Mucosa of descending colon (tissue), 3 donors: ENCODE measurements at regions not wholly inside any gene's neighbourhood (a gene's known extent, or its start where the extent isn't known, plus 50 kb on each side); places are given as distances from the start of the nearest gene placed in this dataset.

ENCODE experiments used
- ATAC-seq: fragments of 200-7000 bp; cut with Tn5 transposase; one replicate; pipeline ENCODE4 v1.9.1; 2020; ENCODE audit warnings: mild to moderate bottlenecking, moderate library complexity
- DNase-seq, 3 donors: peaks; one replicate each; pipeline ENCODE4 v3.0.0-alpha.2; 2020
- H3K36me3 ChIP-seq: fragments of 200-600 bp; one replicate; pipeline ENCODE4 v1.8.0; 2021; ENCODE audit warnings: low read depth, mild to moderate bottlenecking
- H3K4me1 ChIP-seq: fragments of 200-600 bp; one replicate; pipeline ENCODE4 v1.8.0; 2021; ENCODE audit warnings: low read depth, mild to moderate bottlenecking
- H3K4me3 ChIP-seq: fragments of 200-600 bp; one replicate; pipeline ENCODE4 v1.8.0; 2021; ENCODE audit warnings: mild to moderate bottlenecking
- H3K9me3 ChIP-seq: fragments of 200-600 bp; one replicate; pipeline ENCODE4 v1.8.0; 2021; ENCODE audit warnings: mild to moderate bottlenecking
- CTCF ChIP-seq: fragments of 200-600 bp; IDR thresholded peaks from one replicate; pipeline ENCODE4 v1.8.0; 2022; ENCODE audit warnings: antibody characterized with exemption, mild to moderate bottlenecking
- intact Hi-C, 2 donors: fragments of 100-400 bp; cut with DNase I in 1 of 2; cut with micrococcal nuclease in 1 of 2; formaldehyde crosslinking; loops; one replicate each; pipeline versions ENCODE4 v1.11.0 to v1.11.1; 2022; cut with DNase I, micrococcal nuclease
- donor health status: DM: no; HTN: no; CAD: no; lungs with moderate emphysema.
- donor health status: DM: no; HTN: no; CAD: no.
- donor health status: DM: no; HTN: yes; CAD: no.

- Histone ChIP-seq H3K9me3 (no peaks in the 10 kb centered on the region), H3K4me3 (no peak overlapping the region), H3K36me3 (no peaks in the 10 kb centered on the region), H3K4me1 (no peaks in the 10 kb centered on the region)
- no peak for TF ChIP-seq CTCF
- intact Hi-C loops = no loop called here
- DNase-seq = no peak
- no peak for ATAC-seq
Measured at GRCh38 chr7:13416544-13416943, 572.9 kb downstream of the ETV1 start.

GRCh38 chr7:13420726-13421125, 568.7 kb downstream of the ETV1 start:
- TF ChIP-seq CTCF = no peak
- Histone ChIP-seq H3K9me3 (no peaks in the 10 kb centered on the region), H3K4me3 (no peak overlapping the region), H3K4me1 (no peaks in the 10 kb centered on the region), H3K36me3 (no peaks in the 10 kb centered on the region)
- no peak for DNase-seq
- intact Hi-C loops = no loop called here
- no peak for ATAC-seq

GRCh38 chr7:13421776-13422175, 567.7 kb downstream of the ETV1 start:
- no peak overlapping the region for H3K4me3 ChIP-seq
- no peak for TF ChIP-seq CTCF
- no peak for ATAC-seq
- DNase-seq = no peak
- H3K36me3 ChIP-seq = no peaks in the 10 kb centered on the region
- no peaks in the 10 kb centered on the region for H3K9me3 ChIP-seq
- intact Hi-C loops = no loop called here
- no peaks in the 10 kb centered on the region for H3K4me1 ChIP-seq

GRCh38 chr7:13433946-13434345, 555.5 kb downstream of the ETV1 start:
- TF ChIP-seq CTCF = no peak
- Histone ChIP-seq H3K4me3 (no peak overlapping the region), H3K4me1 (no peaks in the 10 kb centered on the region), H3K36me3 (no peaks in the 10 kb centered on the region), H3K9me3 (no peaks in the 10 kb centered on the region)
- ATAC-seq (no peak), DNase-seq (no peak)
- intact Hi-C loops = no loop called here

GRCh38 chr7:13442226-13442625, 547.2 kb downstream of the ETV1 start:
- intact Hi-C loops = no loop called here
- Histone ChIP-seq H3K36me3 (no peaks in the 10 kb centered on the region), H3K4me3 (no peak overlapping the region), H3K4me1 (no peaks in the 10 kb centered on the region), H3K9me3 (no peaks in the 10 kb centered on the region)
- no peak for TF ChIP-seq CTCF
- ATAC-seq = no peak
- DNase-seq = no peak

- intact Hi-C loops = no loop called here
- Histone ChIP-seq H3K4me3 (no peak overlapping the region), H3K9me3 (no peaks in the 10 kb centered on the region), H3K4me1 (no peaks in the 10 kb centered on the region), H3K36me3 (no peaks in the 10 kb centered on the region)
- no peak for TF ChIP-seq CTCF
- DNase-seq (no peak), ATAC-seq (no peak)
Measured at GRCh38 chr7:13447637-13448036, 541.8 kb downstream of the ETV1 start.
